ENCODE measurements at regions not wholly inside any gene's neighbourhood (a gene's known extent, or its start where the extent isn't known, plus 50 kb on each side); places are given as distances from the start of the nearest gene placed in this dataset.

DNA sequence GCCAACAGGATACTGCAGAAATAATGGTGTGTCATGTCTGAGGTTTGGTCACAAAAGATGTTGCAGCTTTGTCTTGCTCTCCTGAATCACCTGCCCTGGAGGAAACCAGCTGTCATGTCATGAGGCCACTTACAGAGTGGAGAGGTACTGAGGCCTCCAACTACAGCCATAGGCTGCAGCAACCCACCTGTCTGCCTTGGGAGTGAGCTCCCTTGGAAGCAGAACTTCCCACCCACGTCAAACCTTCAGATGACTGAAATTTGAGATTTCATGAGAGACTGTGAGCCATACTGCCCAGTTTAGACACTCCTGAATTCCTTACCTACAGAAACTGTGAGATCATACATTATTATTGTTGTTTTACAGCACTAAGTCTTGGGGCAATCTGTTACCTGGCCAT is 475.9 kb downstream of the HS3ST3B1 start:
- TF ChIP-seq, protein P1, sequence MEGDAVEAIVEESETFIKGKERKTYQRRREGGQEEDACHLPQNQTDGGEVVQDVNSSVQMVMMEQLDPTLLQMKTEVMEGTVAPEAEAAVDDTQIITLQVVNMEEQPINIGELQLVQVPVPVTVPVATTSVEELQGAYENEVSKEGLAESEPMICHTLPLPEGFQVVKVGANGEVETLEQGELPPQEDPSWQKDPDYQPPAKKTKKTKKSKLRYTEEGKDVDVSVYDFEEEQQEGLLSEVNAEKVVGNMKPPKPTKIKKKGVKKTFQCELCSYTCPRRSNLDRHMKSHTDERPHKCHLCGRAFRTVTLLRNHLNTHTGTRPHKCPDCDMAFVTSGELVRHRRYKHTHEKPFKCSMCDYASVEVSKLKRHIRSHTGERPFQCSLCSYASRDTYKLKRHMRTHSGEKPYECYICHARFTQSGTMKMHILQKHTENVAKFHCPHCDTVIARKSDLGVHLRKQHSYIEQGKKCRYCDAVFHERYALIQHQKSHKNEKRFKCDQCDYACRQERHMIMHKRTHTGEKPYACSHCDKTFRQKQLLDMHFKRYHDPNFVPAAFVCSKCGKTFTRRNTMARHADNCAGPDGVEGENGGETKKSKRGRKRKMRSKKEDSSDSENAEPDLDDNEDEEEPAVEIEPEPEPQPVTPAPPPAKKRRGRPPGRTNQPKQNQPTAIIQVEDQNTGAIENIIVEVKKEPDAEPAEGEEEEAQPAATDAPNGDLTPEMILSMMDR (IDR thresholded peaks at IDR 0.05), result no peak
- TF ChIP-seq POLR2A (IDR thresholded peaks at IDR 0.05), result no peak
